HG03045 (cell line): ENCODE measurements at regions not wholly inside any gene's neighbourhood (a gene's known extent, or its start where the extent isn't known, plus 50 kb on each side); places are given as distances from the start of the nearest gene placed in this dataset.

Source experiments
- ATAC-seq: cut with Tn5 transposase; IDR thresholded peaks from one replicate; pipeline ENCODE4 v1.9.1; 2021; ENCODE audit warnings: mild to moderate bottlenecking, moderate library complexity; ENCODE audit not compliant: unreplicated experiment

- no peak for ATAC-seq
Measured at GRCh38 chr1:228984646-228985631, 249.7 kb downstream of the RHOU start.

GRCh38 chr1:228985661-228986060 lies 250.4 kb downstream of the RHOU start:
- no peak for ATAC-seq

- ATAC-seq, result no peak
Measured at GRCh38 chr1:228986093-228986904, 251.0 kb downstream of the RHOU start.

GRCh38 chr1:228987286-228987685 lies 252.0 kb downstream of the RHOU start:
- ATAC-seq, result no peak

GRCh38 chr1:228987736-228988506 lies 252.6 kb downstream of the RHOU start:
- ATAC-seq, result no peak

- no peak for ATAC-seq
Measured at GRCh38 chr1:228988664-228989063, 253.4 kb downstream of the RHOU start.

DNA sequence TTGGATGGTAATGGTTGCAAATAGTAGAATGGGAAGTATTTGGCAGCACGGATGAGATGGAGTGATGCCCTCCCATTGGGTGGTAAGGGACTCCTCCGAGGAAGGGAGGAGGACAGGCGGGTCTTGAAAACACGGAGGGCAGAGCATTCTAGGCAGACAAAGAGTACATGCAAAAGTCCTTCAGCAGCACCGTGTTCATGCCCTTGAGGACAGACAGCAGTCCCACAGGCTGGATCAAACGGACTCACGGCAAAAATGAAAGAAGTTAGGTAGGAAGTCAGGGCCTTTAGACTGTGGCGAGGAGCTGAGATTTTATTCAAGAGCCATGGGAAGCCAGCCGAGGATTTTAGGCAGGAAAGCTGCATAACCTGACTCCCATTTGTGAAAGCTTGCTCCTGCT lies 253.9 kb downstream of the RHOU start:
- no peak for ATAC-seq

- ATAC-seq, result no peak
Measured at GRCh38 chr1:228989676-228989991, 254.4 kb downstream of the RHOU start.

DNA sequence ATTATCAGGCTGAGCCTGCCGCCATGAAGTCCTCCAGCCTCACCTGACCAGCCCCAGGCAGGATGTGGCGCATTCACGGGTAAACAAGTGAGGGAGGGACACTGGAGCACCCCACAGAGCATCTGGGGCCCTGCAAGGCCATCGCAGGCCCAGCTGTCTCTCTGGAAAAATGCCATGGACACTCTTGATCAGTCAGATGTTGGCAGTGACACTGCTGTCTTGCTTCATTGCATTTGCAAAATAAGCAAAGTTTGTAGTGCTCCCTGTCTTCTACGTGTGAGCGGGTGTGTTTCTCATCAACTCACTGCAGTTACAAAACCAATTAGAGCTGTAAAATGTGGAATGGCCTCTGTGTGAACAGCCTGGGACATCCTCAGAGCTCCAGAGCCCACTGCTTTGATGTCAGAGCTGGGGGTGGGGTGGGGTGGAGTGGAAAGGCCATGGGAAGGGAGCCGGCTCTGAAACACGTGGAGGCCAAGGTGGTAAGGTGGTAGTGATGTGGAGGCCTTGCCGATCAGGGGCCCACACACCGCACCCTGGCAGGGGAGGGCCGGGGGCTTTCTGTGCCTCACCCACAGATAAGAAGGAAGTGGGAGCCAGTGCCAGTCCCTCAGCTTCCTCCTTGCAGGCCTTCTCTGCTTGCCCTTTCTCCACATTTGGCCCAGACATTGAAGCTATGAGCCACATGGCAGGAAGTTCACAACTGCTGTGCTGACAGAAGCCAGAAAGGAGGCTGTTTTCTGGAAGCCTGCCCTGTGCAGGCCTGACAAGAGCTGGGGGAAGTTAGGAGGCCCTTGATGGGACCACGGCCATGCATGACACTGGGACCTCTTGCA lies 254.9 kb downstream of the RHOU start:
- no peak for ATAC-seq

DNA sequence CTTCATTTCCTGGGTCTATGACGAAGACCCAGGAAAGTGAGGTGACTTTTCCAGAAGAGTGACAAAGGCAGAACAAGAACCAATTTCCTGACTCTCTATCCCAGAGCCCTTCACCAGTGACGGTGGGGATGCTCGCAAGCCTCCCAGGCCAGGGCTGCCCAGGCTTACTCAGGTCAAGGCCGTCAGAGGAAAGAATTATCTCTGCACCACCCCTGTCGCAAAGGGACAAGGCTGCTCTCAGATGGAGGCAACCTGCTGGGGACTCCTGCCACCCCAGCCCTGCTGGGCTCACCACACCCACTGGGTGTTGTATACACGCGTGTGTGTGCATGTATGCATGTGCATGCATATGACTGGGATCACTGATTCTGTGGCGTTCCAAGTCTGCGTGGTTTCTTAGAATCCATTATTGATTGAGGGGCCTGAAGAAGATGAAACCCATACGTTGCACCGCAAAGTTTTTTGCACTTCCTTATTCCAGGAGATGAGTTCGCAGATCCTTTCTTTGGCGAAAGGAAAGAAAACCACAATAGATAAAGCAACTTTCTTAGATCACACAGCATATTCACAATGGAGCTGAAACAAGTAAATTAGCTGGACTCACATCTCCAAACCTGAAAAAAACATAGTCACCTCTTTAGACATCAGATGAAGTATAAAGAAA lies 255.8 kb downstream of the RHOU start:
- ATAC-seq, result no peak

- no peak for ATAC-seq
Measured at GRCh38 chr1:228992044-228992443, 256.8 kb downstream of the RHOU start.

GRCh38 chr1:228992907-228993535 lies 257.7 kb downstream of the RHOU start:
- ATAC-seq, result no peak

GRCh38 chr1:228994676-228995594 lies 259.7 kb downstream of the RHOU start:
- ATAC-seq, result no peak

DNA sequence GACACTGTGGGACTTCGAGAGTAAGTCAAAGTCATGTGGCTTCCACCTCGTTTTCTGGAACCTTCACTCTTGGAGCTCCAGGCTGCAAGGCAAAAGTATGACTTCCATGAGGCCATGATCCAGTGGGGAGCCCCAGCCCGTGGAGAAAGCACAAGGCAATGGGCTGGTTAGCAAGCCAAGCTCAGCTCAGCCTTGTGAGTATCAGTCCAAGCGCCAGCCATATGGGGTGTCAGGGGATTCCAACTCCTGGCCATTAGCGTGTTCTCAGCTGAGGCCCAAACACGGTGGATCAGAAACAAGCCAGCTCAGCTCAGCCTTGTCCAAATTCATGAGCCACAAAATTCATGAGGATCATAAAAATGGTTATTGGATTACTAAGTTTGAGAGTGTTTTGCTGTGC lies 261.0 kb downstream of the RHOU start:
- no peak for ATAC-seq

DNA sequence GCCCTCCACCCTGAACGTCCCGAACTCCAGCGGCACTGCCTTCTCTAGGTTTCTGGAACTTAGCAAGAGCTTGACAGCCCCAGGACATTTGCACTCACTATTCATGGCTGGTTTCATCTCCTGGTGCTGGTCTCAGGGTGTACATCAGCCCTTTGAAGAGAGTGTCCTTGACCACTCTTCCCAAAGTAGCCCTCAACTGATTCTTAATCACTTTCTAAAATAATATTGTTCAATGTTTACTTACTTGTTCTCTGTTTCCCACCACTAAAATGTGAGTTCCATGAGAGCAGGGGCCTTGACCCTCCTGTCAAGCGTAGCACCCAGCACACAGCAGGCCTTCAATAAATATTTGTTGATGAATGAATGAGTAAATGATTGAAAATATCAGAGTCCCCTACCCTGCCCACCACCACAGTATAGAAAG lies 262.5 kb downstream of the RHOU start:
- ATAC-seq, result no peak

- no peak for ATAC-seq
Measured at GRCh38 chr1:228998179-228998578, 262.9 kb downstream of the RHOU start.

DNA sequence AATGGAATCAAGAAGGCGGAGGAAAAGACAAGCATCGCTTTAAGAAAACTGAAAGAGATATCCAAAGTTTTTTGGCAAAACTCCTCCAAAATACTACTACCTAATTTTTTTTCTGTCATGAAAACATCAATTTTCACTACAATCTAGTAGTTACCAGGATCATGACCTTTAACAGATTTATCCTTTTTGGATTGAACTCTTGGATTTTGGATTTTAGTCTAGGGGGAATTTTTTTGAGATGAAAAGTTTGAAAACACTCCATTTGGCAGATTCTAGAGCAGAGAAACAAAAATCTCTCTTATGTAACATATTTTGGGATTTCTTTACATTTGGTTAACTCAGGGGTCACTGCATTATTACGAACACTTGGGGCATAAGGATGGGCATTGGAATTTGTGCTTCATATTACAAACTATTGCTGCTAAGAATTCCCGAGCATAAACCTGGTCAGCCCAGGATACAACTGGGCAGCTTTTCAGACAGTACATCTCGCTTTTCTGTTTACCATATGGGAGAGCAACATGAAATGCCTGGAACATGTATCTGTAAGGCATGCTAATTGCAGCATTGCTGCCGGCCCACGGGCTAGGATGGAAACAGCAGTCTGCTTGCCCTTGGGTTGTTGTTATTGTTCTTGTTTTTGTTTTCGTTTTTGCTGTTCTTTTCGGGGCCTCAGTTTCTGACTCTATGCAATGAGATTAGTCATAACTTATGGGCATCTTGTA lies 264.3 kb downstream of the RHOU start:
- ATAC-seq, result no peak

GRCh38 chr1:229000187-229000586 lies 264.9 kb downstream of the RHOU start:
- ATAC-seq, result no peak
